HepG2 (cell line): ENCODE measurements at regions not wholly inside any gene's neighbourhood (a gene's known extent, or its start where the extent isn't known, plus 50 kb on each side); places are given as distances from the start of the nearest gene placed in this dataset.

ENCODE experiments used
- CENPX ChIP-seq: sonication (generic); formaldehyde crosslinking; IDR thresholded peaks from 2 replicates; pipeline ENCODE4 v1.9.0; 2021; ENCODE audit warnings: mild to moderate bottlenecking, missing genetic modification reagents, moderate library complexity
- DMAP1 ChIP-seq: IDR thresholded peaks from 2 replicates; pipeline ENCODE4 v1.6.1; 2016
- EZH2 ChIP-seq: conservative IDR thresholded peaks from 2 replicates; pipeline ENCODE4 v1.6.1; 2012; ENCODE audit warnings: mild to moderate bottlenecking, low read depth, low read length, moderate library complexity
- FOXA1 ChIP-seq, 2 experiments: fragments of 450-650 bp in 1 of 2; sonication (generic) in 1 of 2; formaldehyde crosslinking in 1 of 2; IDR thresholded peaks; 2 replicates each; pipeline versions ENCODE4 v1.4.0 to v1.6.1; 2016 to 2020; ENCODE audit warnings: missing genetic modification reagents in 1 of 2
- NFE2 ChIP-seq: sonication (generic); formaldehyde crosslinking; IDR thresholded peaks from 2 replicates; pipeline ENCODE4 v1.4.0; 2020; ENCODE audit warnings: missing genetic modification reagents
- POLR2A ChIP-seq, 2 experiments: IDR thresholded peaks; 2 replicates each; pipeline ENCODE4 v1.6.1; 2011; ENCODE audit warnings: low read depth in 2 of 2, low read length in 2 of 2, mild to moderate bottlenecking in 1 of 2, moderate library complexity in 1 of 2; ENCODE audit not compliant: insufficient read depth in 1 of 2
- RAD51 ChIP-seq: fragments of 450-650 bp; IDR thresholded peaks from 2 replicates; pipeline ENCODE4 v1.6.1; 2016; ENCODE audit warnings: borderline replicate concordance
- SUZ12 ChIP-seq: fragments of 150-350 bp; IDR thresholded peaks from 2 replicates; pipeline ENCODE4 v1.6.1; 2014; ENCODE audit warnings: low read depth, low read length

DNA sequence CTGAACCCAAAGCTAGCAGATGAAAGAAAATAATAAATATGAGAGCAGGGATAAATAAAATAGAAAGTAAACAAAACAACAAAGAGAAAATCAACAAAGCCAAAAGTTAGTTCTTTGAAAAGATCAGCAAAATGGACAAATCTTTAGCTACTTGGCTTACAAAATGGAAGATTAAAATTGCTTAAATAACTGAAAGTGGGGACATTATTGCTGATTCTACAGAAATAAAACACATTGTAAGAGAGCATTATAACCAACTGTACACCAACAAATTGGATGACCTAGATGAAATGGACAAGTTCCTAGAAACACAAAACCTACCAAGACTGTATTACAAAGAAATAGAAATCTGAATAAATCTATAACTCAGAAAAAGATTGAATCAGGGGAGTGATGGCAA lies 238.3 kb upstream of the C1orf87 start:
- no peak for TF ChIP-seq CENPX (CRISPR knock-in tag)
- TF ChIP-seq POLR2A (IDR thresholded peaks at IDR 0.05; ENCODE audit: insufficient read depth in 1 of 2, low read depth in 2 of 2, low read length in 2 of 2) = no peak
- no peak for TF ChIP-seq NFE2 (CRISPR knock-in tag)
- no peak for TF ChIP-seq DMAP1 (CRISPR knock-in tag)
- no peak for TF ChIP-seq SUZ12
- no peak for TF ChIP-seq FOXA1 (IDR thresholded peaks at IDR 0.05)
- TF ChIP-seq FOXA1 (CRISPR knock-in tag; IDR thresholded peaks at IDR 0.05) = no peak
- TF ChIP-seq RAD51 = no peak
- no peak for TF ChIP-seq EZH2
